Esophagus muscularis mucosa (tissue), 3 donors: ENCODE measurements at regions not wholly inside any gene's neighbourhood (a gene's known extent, or its start where the extent isn't known, plus 50 kb on each side); places are given as distances from the start of the nearest gene placed in this dataset.

Source experiments
- CTCF ChIP-seq, 3 experiments: fragments of 200-600 bp in 2 of 3; fragments of 450-650 bp in 1 of 3; sonication (generic) in 2 of 3; IDR thresholded peaks; one replicate each; pipeline ENCODE4 v1.5.1; 2017 to 2019; ENCODE audit warnings: antibody characterized with exemption in 3 of 3, mild to moderate bottlenecking in 2 of 3, moderate library complexity in 1 of 3
- POLR2A ChIP-seq: fragments of 450-650 bp; IDR thresholded peaks from one replicate; pipeline ENCODE4 v1.6.1; 2017; ENCODE audit warnings: antibody characterized with exemption, moderate library complexity, mild to moderate bottlenecking, low read depth

GRCh38 chr13:86813198-86813597 lies 858.0 kb upstream of the SLITRK5 start:
- TF ChIP-seq CTCF (IDR thresholded peaks at IDR 0.05) (no peak), POLR2A (no peak)
